ENCODE measurements at regions not wholly inside any gene's neighbourhood (a gene's known extent, or its start where the extent isn't known, plus 50 kb on each side); places are given as distances from the start of the nearest gene placed in this dataset.

DNA sequence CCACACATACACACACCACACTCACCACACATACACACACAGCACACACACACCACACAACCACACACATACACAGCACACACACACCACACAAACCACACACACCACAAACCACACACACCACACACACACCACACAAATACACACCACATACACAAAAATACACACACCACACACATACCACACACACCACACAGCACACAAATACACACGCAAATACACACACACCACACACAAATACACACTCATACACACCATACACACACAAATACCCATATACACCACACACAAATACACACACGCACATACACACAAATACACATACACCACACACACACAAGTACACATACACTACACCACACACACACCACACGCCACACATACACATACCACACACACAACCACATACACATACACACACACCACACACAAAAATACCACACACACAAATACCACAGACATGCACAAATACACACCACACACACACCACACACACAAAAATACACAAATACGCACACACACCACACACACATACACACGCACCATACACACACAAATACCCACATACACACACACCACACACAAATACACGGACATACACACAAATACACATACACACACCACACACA, 134.6 kb upstream of the TWIST2 start:
- no peaks in the 10 kb centered on the region for H3K9me3 ChIP-seq
- TF ChIP-seq, protein P1, sequence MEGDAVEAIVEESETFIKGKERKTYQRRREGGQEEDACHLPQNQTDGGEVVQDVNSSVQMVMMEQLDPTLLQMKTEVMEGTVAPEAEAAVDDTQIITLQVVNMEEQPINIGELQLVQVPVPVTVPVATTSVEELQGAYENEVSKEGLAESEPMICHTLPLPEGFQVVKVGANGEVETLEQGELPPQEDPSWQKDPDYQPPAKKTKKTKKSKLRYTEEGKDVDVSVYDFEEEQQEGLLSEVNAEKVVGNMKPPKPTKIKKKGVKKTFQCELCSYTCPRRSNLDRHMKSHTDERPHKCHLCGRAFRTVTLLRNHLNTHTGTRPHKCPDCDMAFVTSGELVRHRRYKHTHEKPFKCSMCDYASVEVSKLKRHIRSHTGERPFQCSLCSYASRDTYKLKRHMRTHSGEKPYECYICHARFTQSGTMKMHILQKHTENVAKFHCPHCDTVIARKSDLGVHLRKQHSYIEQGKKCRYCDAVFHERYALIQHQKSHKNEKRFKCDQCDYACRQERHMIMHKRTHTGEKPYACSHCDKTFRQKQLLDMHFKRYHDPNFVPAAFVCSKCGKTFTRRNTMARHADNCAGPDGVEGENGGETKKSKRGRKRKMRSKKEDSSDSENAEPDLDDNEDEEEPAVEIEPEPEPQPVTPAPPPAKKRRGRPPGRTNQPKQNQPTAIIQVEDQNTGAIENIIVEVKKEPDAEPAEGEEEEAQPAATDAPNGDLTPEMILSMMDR (IDR thresholded peaks at IDR 0.05) = no peak
- TF ChIP-seq EP300 (IDR thresholded peaks at IDR 0.05) (no peak), POLR2AphosphoS5 (IDR thresholded peaks at IDR 0.05) (no peak), POLR2A (IDR thresholded peaks at IDR 0.05; ENCODE audit: low read depth) (no peak)
- H3K27ac ChIP-seq (replicated peaks in 1 of 4) = peak overlapping the region in 3 of 4 donors; percentile 62 to 81 (median 78)
- DNase-seq (ENCODE audit: extremely low spot score) = no peak
- H3K27me3 ChIP-seq = no peaks in the 10 kb centered on the region
- peaks cover 0 to 43% (median 39%) of the 10 kb centered on the region in 4 donors for H3K4me1 ChIP-seq
- 92% methylated on average over 6 of the region's 6 CpGs for WGBS
- H3K36me3 ChIP-seq = no peaks in the 10 kb centered on the region
- intact Hi-C loops (cut with DNase I) = no loop called here
- H3K4me3 ChIP-seq = no peak overlapping the region

DNA sequence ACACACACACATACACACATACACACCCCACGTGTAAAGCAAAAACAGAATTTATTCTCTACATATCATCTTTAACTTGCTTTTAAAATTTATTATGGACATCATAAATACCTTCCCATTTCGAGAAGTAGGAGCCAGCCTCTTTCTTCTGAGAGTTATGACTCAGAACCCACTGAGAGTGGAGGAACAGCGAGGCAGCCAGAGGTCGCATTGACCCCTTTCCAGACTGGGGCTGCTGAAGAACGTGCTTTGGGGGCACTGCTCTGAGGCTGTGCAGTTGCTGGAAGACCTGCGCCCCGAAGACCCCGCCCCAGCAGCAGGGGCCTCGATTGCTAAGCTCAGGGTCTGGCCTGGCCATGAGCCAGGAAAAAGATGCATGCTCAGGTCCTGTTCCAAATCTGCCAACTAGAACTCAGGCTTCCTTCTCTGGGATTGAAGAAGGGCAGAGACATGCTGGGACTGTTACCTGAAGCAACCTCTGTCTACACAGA, 133.8 kb upstream of the TWIST2 start:
- WGBS = 43% methylated on average over 9 of the region's 9 CpGs
- Histone ChIP-seq H3K27me3 (no peaks in the 10 kb centered on the region), H3K36me3 (no peaks in the 10 kb centered on the region), H3K4me3 (no peak overlapping the region), H3K27ac (replicated peaks in 1 of 4) (peak overlapping the region; percentile 18 to 81 (median 70)), H3K9me3 (no peaks in the 10 kb centered on the region), H3K4me1 (peaks cover 0 to 36% (median 34%) of the 10 kb centered on the region in 4 donors)
- intact Hi-C loops (cut with DNase I) = no loop called here
- peak; percentile 92 for DNase-seq (ENCODE audit: extremely low spot score)
- TF ChIP-seq POLR2AphosphoS5 (IDR thresholded peaks at IDR 0.05) (peak; percentile 17 to 40), POLR2A (IDR thresholded peaks at IDR 0.05; ENCODE audit: low read depth) (no peak)
- TF ChIP-seq, protein P1 (IDR thresholded peaks at IDR 0.05) = peak in 2 of 3 experiments; percentile 7 to 12

DNA sequence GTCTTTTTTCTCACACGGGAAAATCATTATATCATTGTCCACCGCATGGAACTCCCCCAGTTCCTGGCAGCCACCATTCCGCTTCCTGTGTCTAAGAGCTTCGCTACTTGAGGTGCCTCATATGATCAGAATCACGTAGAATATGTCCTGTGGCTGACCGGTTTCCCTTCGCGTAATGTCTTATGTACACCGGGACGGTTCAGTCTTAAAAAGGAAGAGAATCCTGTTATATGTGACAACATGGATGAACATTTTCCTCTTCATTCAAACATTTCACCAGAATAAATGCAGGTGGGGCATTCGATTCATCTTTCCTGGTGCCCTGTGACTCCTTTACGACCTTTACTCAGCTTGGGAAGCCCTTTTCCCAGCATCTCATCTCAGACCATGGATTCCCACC, 131.7 kb upstream of the TWIST2 start:
- no peak for TF ChIP-seq POLR2A (IDR thresholded peaks at IDR 0.05; ENCODE audit: low read depth)
- no peak for TF ChIP-seq POLR2AphosphoS5 (IDR thresholded peaks at IDR 0.05)
- TF ChIP-seq EP300 (IDR thresholded peaks at IDR 0.05) = no peak
- TF ChIP-seq, protein P1 (IDR thresholded peaks at IDR 0.05) = no peak
- Histone ChIP-seq H3K4me1 (peaks cover 0 to 19% (median 16%) of the 10 kb centered on the region in 4 donors), H3K9me3 (no peaks in the 10 kb centered on the region), H3K4me3 (no peak overlapping the region), H3K27ac (replicated peaks in 1 of 4) (no peak overlapping the region), H3K27me3 (no peaks in the 10 kb centered on the region), H3K36me3 (no peaks in the 10 kb centered on the region)
- intact Hi-C loops (cut with DNase I) = no loop called here
- DNase-seq (ENCODE audit: extremely low spot score) = peak; percentile 81
- WGBS = 92% methylated on average over 12 of the region's 12 CpGs

DNA sequence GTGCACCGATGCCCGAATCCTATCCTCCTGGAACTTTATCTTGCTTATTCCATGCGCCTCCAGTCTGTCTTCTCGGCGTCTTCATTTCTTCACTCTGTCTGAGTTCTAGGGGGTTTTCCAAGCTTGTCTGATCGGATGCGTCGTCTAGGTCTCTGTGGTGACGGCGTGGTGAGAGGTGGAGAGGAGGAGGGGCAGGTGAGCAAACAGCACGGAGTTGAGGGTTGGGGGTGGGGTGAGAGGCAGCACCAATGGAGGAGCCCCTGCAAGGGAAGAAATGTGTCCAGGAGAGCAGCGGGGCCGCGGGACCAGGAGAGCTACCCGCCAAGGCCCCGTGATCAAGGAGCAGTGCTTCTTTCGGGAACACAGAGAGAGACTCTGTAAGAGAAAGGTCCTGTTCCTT, 131.3 kb upstream of the TWIST2 start:
- Histone ChIP-seq H3K27me3 (no peaks in the 10 kb centered on the region), H3K4me1 (peaks cover 0 to 19% (median 16%) of the 10 kb centered on the region in 4 donors), H3K27ac (replicated peaks in 1 of 4) (peak overlapping the region in 1 of 4 donors; percentile 14), H3K36me3 (no peaks in the 10 kb centered on the region), H3K9me3 (no peaks in the 10 kb centered on the region), H3K4me3 (no peak overlapping the region)
- 83% methylated on average over 17 of the region's 17 CpGs for WGBS
- no peak for TF ChIP-seq POLR2AphosphoS5 (IDR thresholded peaks at IDR 0.05)
- TF ChIP-seq, protein P1 (IDR thresholded peaks at IDR 0.05) = no peak
- no peak for TF ChIP-seq EP300 (IDR thresholded peaks at IDR 0.05)
- no peak for TF ChIP-seq POLR2A (IDR thresholded peaks at IDR 0.05; ENCODE audit: low read depth)
- DNase-seq (ENCODE audit: extremely low spot score) = peak; percentile 50
- intact Hi-C loops (cut with DNase I) = no loop called here

Data from esophagus muscularis mucosa (tissue), 4 donors.